Retinal pigment epithelial cell (primary cell): ENCODE measurements at regions not wholly inside any gene's neighbourhood (a gene's known extent, or its start where the extent isn't known, plus 50 kb on each side); places are given as distances from the start of the nearest gene placed in this dataset.

Experiments used
- DNase-seq: peaks from one replicate; pipeline ENCODE4 v3.0.0-alpha.2; 2010; ENCODE audit warnings: low read depth
- H3K4me3 ChIP-seq: 2 replicates; pipeline ENCODE4 v1.5.1; 2011; ENCODE audit warnings: mild to moderate bottlenecking, low read length, control low read depth, moderate library complexity
- TF ChIP-seq, protein P1 (sequence below): conservative IDR thresholded peaks from 2 replicates; pipeline ENCODE4 v1.5.1; 2011; ENCODE audit warnings: low read depth, low read length, control low read depth, inconsistent platforms

DNA sequence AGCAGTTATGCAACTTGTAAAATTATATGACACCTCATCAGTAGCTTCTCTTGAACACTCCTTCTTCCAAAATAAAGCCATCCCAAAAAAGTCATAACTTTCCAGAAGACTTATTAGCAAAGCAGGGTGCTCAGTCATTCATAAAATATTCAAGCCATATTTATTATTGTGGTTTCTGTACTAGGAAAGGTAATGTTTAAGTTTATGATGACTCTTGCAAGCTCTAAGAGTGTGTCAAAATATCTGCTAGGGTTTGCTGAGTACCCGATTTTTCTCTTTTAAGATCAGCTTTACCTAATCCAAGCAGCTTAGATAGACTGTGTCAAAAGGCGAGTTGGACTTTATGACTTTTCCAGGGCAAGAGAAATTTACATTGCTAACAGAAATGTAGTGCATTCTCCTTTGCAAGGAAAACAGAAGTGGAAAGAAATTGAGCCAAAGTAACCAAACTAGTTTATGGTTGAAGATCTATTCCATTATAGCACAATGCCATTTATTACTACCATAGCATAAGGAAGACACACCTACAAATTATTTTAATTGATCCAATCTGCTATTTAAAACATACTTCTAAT, 98.0 kb upstream of the SOX6 start:
- no peak overlapping the region for H3K4me3 ChIP-seq
- TF ChIP-seq, protein P1, sequence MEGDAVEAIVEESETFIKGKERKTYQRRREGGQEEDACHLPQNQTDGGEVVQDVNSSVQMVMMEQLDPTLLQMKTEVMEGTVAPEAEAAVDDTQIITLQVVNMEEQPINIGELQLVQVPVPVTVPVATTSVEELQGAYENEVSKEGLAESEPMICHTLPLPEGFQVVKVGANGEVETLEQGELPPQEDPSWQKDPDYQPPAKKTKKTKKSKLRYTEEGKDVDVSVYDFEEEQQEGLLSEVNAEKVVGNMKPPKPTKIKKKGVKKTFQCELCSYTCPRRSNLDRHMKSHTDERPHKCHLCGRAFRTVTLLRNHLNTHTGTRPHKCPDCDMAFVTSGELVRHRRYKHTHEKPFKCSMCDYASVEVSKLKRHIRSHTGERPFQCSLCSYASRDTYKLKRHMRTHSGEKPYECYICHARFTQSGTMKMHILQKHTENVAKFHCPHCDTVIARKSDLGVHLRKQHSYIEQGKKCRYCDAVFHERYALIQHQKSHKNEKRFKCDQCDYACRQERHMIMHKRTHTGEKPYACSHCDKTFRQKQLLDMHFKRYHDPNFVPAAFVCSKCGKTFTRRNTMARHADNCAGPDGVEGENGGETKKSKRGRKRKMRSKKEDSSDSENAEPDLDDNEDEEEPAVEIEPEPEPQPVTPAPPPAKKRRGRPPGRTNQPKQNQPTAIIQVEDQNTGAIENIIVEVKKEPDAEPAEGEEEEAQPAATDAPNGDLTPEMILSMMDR, result no peak
- no peak for DNase-seq

DNA sequence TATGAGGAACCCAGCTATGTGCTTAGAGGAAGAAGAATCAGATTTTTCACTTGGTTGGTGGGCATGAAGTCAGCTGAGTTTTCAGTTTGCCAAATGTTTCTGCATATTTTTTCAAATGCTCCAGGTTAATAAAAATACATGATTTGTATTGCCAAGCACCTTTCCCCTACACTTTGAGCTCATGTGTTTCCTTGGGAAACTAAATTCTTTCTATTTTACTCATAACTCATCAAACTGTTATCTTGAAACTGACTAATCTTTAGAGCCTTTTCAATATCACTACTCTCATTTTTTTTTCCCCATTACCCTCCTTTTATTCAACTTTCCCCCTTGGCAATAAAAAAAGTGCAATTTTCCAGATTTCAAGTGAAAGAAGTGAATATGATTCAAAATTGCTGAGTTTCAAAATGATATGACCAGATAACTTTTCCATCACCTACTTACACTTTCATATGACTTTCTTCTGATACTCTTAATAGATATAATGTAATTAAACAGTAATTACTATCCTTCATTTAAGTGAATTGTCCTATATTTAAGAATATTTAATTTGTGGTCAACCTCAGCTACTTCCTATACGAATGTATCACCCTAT, 91.9 kb upstream of the SOX6 start:
- TF ChIP-seq, protein P1, result no peak
- DNase-seq, result no peak
- no peak overlapping the region for H3K4me3 ChIP-seq

DNA sequence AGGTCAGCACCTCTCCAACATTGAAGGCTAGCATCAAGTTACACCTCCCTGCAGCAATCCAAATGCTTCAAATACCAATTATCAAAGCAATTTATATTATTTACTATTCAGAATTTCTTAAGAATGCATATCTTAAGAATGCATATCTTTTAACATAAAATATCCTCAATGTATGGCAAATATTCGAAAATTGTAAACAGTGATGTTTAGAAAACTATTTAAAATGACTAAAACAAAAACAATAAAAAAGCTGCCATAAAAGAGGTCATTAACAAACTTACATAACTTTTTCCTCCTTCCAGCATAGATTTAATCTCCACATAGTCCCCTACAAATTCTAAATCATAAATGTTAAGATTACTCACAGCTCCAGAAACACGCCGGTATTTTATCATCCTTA, 85.1 kb upstream of the SOX6 start:
- no peak overlapping the region for H3K4me3 ChIP-seq
- DNase-seq, result no peak
- TF ChIP-seq, protein P1, result no peak

DNA sequence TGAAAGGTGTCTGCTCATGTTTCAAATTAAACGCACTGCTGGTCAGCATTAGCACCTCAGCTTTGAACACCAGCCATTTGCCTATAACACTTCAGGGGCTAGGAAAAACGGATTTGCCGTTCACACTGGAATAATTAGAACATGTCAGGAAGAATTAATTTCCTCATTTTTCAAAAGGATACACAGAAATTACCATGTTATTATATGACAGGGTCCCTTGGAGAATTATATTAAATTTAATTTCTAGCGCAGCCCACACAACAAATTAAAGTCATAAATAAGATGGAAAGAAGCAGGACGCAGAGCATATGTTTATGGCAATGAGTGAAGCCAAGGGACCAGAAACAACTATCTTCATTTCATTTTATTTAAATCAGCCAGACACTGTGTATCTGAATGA, 83.8 kb upstream of the SOX6 start:
- DNase-seq, result no peak
- no peak overlapping the region for H3K4me3 ChIP-seq
- TF ChIP-seq, protein P1, result no peak

DNA sequence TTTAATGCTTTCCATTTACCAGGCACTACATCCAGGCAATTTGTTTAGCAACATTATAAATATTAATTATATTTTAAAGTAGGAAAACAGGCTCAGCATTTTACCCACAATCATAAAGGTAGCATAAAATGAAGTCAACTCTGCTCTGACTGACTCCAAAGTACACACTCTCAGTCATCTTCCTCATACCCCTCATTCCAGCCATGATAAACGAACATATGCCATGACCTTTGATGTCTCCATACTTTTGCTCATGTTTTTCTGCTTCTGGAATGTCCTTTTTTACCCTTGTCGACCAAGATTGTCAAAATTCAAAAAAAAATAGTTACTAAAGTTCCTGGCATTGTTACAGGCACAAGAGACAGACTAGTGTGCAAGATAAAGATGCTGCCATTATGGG, 77.7 kb upstream of the SOX6 start:
- H3K4me3 ChIP-seq, result no peak overlapping the region
- no peak for DNase-seq
- TF ChIP-seq, protein P1, result no peak

DNA sequence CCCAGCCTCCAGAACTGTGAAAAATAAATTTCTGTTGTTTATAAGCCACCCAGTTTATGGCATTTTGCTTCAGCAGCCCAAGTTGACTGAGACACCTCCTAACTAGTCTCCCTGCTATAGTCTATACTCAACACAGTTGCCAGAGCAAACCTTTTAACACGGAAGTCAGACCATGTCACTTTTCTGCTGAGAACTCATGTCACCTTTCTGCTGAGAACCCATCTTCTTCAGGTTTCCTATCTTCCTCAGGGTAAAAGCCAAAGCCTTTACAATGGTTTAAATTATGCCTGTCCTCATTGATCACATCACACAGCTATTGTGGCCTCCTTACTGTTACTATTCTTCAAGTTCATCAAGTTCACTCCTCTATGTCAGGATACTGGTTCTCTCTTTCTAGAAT, 74.3 kb upstream of the SOX6 start:
- TF ChIP-seq, protein P1, result no peak
- no peak for DNase-seq
- no peak overlapping the region for H3K4me3 ChIP-seq

DNA sequence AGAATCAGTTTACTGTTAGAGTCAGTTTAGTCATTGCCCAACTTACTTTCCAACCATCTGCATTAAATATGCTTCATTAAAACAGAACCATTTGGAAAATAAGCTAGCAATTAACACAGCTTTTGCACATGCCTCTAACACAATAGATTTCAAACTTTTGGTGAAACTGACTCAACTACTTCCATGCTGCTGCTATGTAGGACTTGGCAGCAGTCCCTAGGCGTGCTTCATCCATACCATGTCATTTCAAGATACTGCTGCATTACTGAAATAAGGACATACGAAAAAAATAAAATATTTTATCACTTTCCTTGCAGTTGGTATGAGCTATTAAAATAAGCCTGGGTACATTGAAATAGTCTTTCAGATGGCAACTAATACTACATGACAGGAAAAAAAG, 65.5 kb upstream of the SOX6 start:
- DNase-seq, result no peak
- TF ChIP-seq, protein P1, result no peak
- H3K4me3 ChIP-seq, result no peak overlapping the region
